ENCODE measurements at regions not wholly inside any gene's neighbourhood (a gene's known extent, or its start where the extent isn't known, plus 50 kb on each side); places are given as distances from the start of the nearest gene placed in this dataset.

DNA sequence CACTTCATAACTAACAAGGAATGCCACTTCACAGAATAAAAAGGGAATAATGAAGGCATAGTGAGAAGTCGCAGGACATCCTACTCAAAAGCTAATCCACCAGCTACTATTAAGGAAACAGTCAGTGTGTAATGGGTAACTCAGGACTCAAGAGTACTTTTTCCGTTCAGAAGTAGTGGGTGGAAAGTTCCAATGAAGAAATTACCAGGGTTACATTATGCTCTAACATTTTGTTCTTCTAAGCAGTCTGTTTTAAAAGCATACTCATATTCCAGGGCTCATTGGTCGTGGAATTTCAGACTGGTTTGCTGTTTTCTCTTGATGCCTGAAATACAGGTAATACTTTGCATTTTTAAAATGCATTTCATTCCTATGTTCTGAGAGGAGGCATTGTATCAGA is 222.4 kb upstream of the IRS2 start:
- no peak for TF ChIP-seq CTCF (IDR thresholded peaks at IDR 0.05; ENCODE audit: extremely low read depth, low read depth, low read length)
- Histone ChIP-seq H3K4me1 (ENCODE audit: insufficient read depth, low read length) (peaks cover 17% of the 10 kb centered on the region), H3K79me2 (ENCODE audit: insufficient read depth, low read length) (no peaks in the 10 kb centered on the region), H3K27me3 (ENCODE audit: insufficient read depth, low read length) (no peaks in the 10 kb centered on the region), H4K20me1 (ENCODE audit: insufficient read depth, low read length) (no peaks in the 10 kb centered on the region), H3K27ac (ENCODE audit: low read depth, low read length) (no peak overlapping the region), H3K36me3 (ENCODE audit: insufficient read depth, low read length) (no peaks in the 10 kb centered on the region), H3K9me3 (ENCODE audit: low read depth, low read length) (no peaks in the 10 kb centered on the region), H3K4me2 (ENCODE audit: insufficient read depth, low read length) (no peak overlapping the region), H3K4me3 (ENCODE audit: insufficient read depth, low read length) (no peak overlapping the region), H2AFZ (ENCODE audit: low read length) (no peak overlapping the region)
- DNase-seq (ENCODE audit: insufficient read length, low spot score, missing footprints), result no peak

GRCh38 chr13:110006304-110006703 is 219.9 kb upstream of the IRS2 start:
- TF ChIP-seq CTCF (IDR thresholded peaks at IDR 0.05; ENCODE audit: extremely low read depth, low read depth, low read length), result no peak
- no peaks in the 10 kb centered on the region for H3K36me3 ChIP-seq (ENCODE audit: insufficient read depth, low read length)
- H3K4me1 ChIP-seq (ENCODE audit: insufficient read depth, low read length), result peaks cover 8% of the 10 kb centered on the region
- H3K27ac ChIP-seq (ENCODE audit: low read depth, low read length), result no peak overlapping the region
- no peak for DNase-seq (ENCODE audit: insufficient read length, low spot score, missing footprints)
- H3K79me2 ChIP-seq (ENCODE audit: insufficient read depth, low read length), result no peaks in the 10 kb centered on the region
- no peaks in the 10 kb centered on the region for H3K27me3 ChIP-seq (ENCODE audit: insufficient read depth, low read length)
- H3K4me3 ChIP-seq (ENCODE audit: insufficient read depth, low read length), result no peak overlapping the region
- H3K9me3 ChIP-seq (ENCODE audit: low read depth, low read length), result no peaks in the 10 kb centered on the region
- no peak overlapping the region for H3K4me2 ChIP-seq (ENCODE audit: insufficient read depth, low read length)
- H2AFZ ChIP-seq (ENCODE audit: low read length), result no peak overlapping the region
- no peaks in the 10 kb centered on the region for H4K20me1 ChIP-seq (ENCODE audit: insufficient read depth, low read length)

- H2AFZ ChIP-seq (ENCODE audit: low read length), result no peak overlapping the region
- no peak for DNase-seq (ENCODE audit: insufficient read length, low spot score, missing footprints)
- H3K79me2 ChIP-seq (ENCODE audit: insufficient read depth, low read length), result no peaks in the 10 kb centered on the region
- H3K36me3 ChIP-seq (ENCODE audit: insufficient read depth, low read length), result no peaks in the 10 kb centered on the region
- H4K20me1 ChIP-seq (ENCODE audit: insufficient read depth, low read length), result no peaks in the 10 kb centered on the region
- no peaks in the 10 kb centered on the region for H3K27me3 ChIP-seq (ENCODE audit: insufficient read depth, low read length)
- no peaks in the 10 kb centered on the region for H3K9me3 ChIP-seq (ENCODE audit: low read depth, low read length)
- no peak overlapping the region for H3K4me2 ChIP-seq (ENCODE audit: insufficient read depth, low read length)
- no peak for TF ChIP-seq CTCF (IDR thresholded peaks at IDR 0.05; ENCODE audit: extremely low read depth, low read depth, low read length)
- no peak overlapping the region for H3K27ac ChIP-seq (ENCODE audit: low read depth, low read length)
- no peak overlapping the region for H3K4me3 ChIP-seq (ENCODE audit: insufficient read depth, low read length)
- H3K4me1 ChIP-seq (ENCODE audit: insufficient read depth, low read length), result peaks cover 16% of the 10 kb centered on the region
Observed at GRCh38 chr13:110005563-110005962, 219.2 kb upstream of the IRS2 start.

DNA sequence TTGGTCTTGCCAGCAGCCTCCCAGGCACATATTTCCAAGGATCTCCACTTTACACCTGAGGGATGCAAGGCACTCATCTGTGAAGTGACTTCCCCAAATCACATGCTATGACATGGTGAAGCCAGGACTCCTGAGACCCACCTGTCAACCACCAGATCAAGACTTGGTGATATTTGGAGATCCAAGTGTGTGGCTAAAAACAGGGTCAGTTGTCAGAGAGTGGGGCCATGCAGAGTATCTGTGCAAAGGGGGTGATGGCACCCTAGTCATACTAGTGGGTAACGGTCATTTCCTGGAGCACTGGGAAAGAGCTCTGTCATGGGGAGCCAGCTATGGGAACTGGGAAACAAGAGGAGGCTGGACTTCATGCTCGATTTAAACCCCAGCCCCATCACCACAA is 218.4 kb upstream of the IRS2 start:
- Histone ChIP-seq H4K20me1 (ENCODE audit: insufficient read depth, low read length) (no peaks in the 10 kb centered on the region), H3K36me3 (ENCODE audit: insufficient read depth, low read length) (no peaks in the 10 kb centered on the region), H3K27ac (ENCODE audit: low read depth, low read length) (no peak overlapping the region), H3K4me3 (ENCODE audit: insufficient read depth, low read length) (no peak overlapping the region), H3K9me3 (ENCODE audit: low read depth, low read length) (no peaks in the 10 kb centered on the region), H3K27me3 (ENCODE audit: insufficient read depth, low read length) (no peaks in the 10 kb centered on the region), H2AFZ (ENCODE audit: low read length) (no peak overlapping the region), H3K4me2 (ENCODE audit: insufficient read depth, low read length) (no peak overlapping the region), H3K4me1 (ENCODE audit: insufficient read depth, low read length) (peaks cover 17% of the 10 kb centered on the region), H3K79me2 (ENCODE audit: insufficient read depth, low read length) (no peaks in the 10 kb centered on the region)
- DNase-seq (ENCODE audit: insufficient read length, low spot score, missing footprints), result no peak
- TF ChIP-seq CTCF (IDR thresholded peaks at IDR 0.05; ENCODE audit: extremely low read depth, low read depth, low read length), result no peak
